ENCODE measurements at regions not wholly inside any gene's neighbourhood (a gene's known extent, or its start where the extent isn't known, plus 50 kb on each side); places are given as distances from the start of the nearest gene placed in this dataset.

DNA sequence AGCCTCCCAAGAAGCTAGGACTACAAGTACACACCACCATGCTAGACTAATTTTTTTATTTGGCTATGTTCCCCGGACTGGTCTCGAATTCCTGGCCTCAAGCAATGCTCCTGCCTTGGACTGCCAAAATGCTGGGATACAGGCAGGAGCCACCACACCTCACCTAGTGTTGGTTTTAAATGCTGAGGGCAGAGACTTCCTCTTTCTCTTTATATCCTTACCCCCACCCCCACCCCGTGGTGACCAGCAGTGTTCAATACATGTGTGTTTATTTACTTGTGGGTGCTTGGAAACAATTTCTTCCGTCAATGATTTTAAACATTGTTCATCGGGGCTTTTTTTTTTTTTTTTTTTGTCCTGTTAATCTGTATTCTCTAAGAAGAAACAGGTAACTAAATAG is 158.9 kb downstream of the ZBTB18 start:
- CTCF ChIA-PET = interaction anchor here (0.7 to 0.8 kb wide), 3 partner anchors 8 to 676 kb away, joined by 3 to 6 read pairs (median 3); no protein-coding TSS in a partner anchor
- no peak for DNase-seq (ENCODE audit: extremely low spot score)
- POLR2A ChIA-PET = no interaction called here
- no peak for TF ChIP-seq ARNT (IDR thresholded peaks at IDR 0.05)
- TF ChIP-seq ZNF384 (IDR thresholded peaks at IDR 0.05) = no peak
- TF ChIP-seq SP1 (IDR thresholded peaks at IDR 0.05) = no peak
- no peak for TF ChIP-seq SUZ12 (IDR thresholded peaks at IDR 0.05)
- TF ChIP-seq ELF4 (IDR thresholded peaks at IDR 0.05) = no peak
- TF ChIP-seq FOXA1 (IDR thresholded peaks at IDR 0.05) = no peak
- TF ChIP-seq, protein P1, sequence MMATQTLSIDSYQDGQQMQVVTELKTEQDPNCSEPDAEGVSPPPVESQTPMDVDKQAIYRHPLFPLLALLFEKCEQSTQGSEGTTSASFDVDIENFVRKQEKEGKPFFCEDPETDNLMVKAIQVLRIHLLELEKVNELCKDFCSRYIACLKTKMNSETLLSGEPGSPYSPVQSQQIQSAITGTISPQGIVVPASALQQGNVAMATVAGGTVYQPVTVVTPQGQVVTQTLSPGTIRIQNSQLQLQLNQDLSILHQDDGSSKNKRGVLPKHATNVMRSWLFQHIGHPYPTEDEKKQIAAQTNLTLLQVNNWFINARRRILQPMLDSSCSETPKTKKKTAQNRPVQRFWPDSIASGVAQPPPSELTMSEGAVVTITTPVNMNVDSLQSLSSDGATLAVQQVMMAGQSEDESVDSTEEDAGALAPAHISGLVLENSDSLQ (IDR thresholded peaks at IDR 0.05) = no peak
- TF ChIP-seq LEF1 (IDR thresholded peaks at IDR 0.05; ENCODE audit: borderline replicate concordance) = no peak
- TF ChIP-seq CTBP1 (IDR thresholded peaks at IDR 0.05; ENCODE audit: borderline replicate concordance) = no peak
- no peak for TF ChIP-seq L3MBTL2 (conservative IDR thresholded peaks at IDR 0.05)
- TF ChIP-seq FOXK2 (IDR thresholded peaks at IDR 0.05) = no peak
- TF ChIP-seq BHLHE40 (IDR thresholded peaks at IDR 0.05; ENCODE audit: borderline replicate concordance) = no peak
- TF ChIP-seq HDGF (IDR thresholded peaks at IDR 0.05; ENCODE audit: borderline replicate concordance) = no peak
- no peak for TF ChIP-seq TARDBP (IDR thresholded peaks at IDR 0.05)
- no peak for TF ChIP-seq FOXM1 (IDR thresholded peaks at IDR 0.05; ENCODE audit: borderline replicate concordance)
- no peak for TF ChIP-seq NFRKB (IDR thresholded peaks at IDR 0.05)

DNA sequence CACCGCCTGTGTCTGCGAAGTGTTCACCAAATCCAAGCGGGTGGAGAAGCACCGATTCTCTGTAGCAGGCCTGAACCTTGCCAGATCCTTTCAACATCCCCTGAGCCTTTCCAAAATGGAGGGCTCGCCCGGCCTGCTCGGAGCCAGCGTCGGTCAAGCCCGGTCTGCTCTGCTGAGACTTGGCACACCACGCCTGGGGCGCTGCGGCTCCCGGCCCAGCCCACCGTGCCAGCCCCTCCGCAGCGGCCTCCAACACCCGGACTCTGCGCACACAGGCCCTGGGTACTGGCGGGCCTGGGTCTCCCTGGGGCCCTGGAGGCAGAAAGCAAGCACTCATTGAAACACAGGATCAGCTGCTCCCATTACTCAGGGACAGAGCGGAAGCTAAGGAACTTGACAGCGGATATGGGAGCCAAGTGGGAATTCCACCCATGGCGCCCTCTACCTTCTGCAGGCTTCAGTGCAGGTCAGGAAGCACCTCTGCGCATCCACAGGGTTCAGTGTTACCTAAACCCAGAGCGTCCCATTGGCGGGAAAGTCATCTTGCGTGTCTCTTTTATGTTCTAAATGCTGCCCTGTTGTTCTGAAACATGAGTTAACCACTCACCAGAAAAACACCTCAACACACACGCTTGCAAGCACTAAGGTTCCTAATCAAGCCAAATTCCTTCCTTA is 159.9 kb downstream of the ZBTB18 start:
- ChIA-PET POLR2A (no interaction called here), CTCF (interaction anchor here (0.6 to 0.7 kb wide), 5 partner anchors 139 to 385 kb away, joined by 3 to 5 read pairs (median 4); no protein-coding TSS in a partner anchor)
- DNase-seq (ENCODE audit: extremely low spot score) = peak; percentile 61
- TF ChIP-seq SUZ12 (IDR thresholded peaks at IDR 0.05) = no peak
- TF ChIP-seq FOXA1 (IDR thresholded peaks at IDR 0.05) = no peak
- no peak for TF ChIP-seq FOXM1 (IDR thresholded peaks at IDR 0.05; ENCODE audit: borderline replicate concordance)
- no peak for TF ChIP-seq LEF1 (IDR thresholded peaks at IDR 0.05; ENCODE audit: borderline replicate concordance)
- no peak for TF ChIP-seq HDGF (IDR thresholded peaks at IDR 0.05; ENCODE audit: borderline replicate concordance)
- TF ChIP-seq FOXK2 (IDR thresholded peaks at IDR 0.05) = no peak
- no peak for TF ChIP-seq TARDBP (IDR thresholded peaks at IDR 0.05)
- TF ChIP-seq, protein P1 (IDR thresholded peaks at IDR 0.05) = no peak
- no peak for TF ChIP-seq CTBP1 (IDR thresholded peaks at IDR 0.05; ENCODE audit: borderline replicate concordance)
- no peak for TF ChIP-seq ELF4 (IDR thresholded peaks at IDR 0.05)
- TF ChIP-seq ZNF384 (IDR thresholded peaks at IDR 0.05) = no peak

DNA sequence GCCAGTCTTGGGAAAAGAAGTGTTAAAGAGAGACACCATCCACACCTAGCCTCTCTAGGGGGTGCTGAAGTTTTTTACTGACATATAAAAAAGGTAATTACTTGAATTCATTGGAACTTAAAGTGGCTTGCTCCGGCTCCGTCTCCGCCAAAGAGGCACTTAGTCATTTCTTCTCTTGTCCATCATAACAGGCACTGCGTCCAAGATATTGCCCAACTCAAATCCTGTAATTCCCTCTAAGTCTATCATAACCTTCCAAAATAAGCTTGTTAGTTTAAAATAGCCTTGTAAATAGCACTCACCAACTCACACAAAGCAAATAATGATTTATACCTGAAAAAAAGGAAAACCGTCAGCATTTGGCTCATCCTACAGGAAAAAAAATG is 160.5 kb downstream of the ZBTB18 start:
- ChIA-PET POLR2A (interaction anchor here (1.1 kb wide), 1 partner anchor 12 kb away, joined by 3 read pairs; no protein-coding TSS in a partner anchor), CTCF (interaction anchor here (0.6 to 1.9 kb wide), 4 partner anchors 10 to 151 kb away, joined by 4 to 8 read pairs (median 4); no protein-coding TSS in a partner anchor)

DNA sequence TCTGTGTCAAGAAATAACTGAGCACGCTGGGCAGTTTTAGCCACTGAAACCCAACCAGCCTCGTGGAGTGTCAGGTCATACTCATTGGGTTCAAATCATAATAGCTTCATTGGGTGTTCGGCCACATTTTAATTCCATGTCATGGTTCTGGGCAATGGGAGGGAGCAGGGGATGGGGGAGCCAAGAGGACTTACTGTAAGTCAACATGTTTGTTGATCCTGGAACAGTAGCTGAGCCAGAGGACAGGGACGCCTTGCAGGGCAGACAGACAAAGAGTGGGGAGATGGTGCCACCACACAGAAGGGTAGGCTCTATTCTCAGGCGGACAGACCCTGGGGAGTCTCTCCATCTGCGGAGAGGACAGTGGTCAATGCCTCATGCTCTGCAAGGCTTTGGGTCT is 161.1 kb downstream of the ZBTB18 start:
- POLR2A ChIA-PET = interaction anchor here (1.1 kb wide), 1 partner anchor 11 kb away, joined by 3 read pairs; no protein-coding TSS in a partner anchor
- CTCF ChIA-PET = interaction anchor here (0.6 to 1.9 kb wide), 3 partner anchors 10 to 132 kb away, joined by 4 to 8 read pairs (median 5); no protein-coding TSS in a partner anchor
- no peak for DNase-seq (ENCODE audit: extremely low spot score)
- TF ChIP-seq ZNF384 (IDR thresholded peaks at IDR 0.05) = no peak
- TF ChIP-seq FOXM1 (IDR thresholded peaks at IDR 0.05; ENCODE audit: borderline replicate concordance) = no peak
- TF ChIP-seq BHLHE40 (IDR thresholded peaks at IDR 0.05; ENCODE audit: borderline replicate concordance) = no peak
- TF ChIP-seq FOXK2 (IDR thresholded peaks at IDR 0.05) = no peak
- TF ChIP-seq LEF1 (IDR thresholded peaks at IDR 0.05; ENCODE audit: borderline replicate concordance) = no peak
- TF ChIP-seq ARNT (IDR thresholded peaks at IDR 0.05) = no peak
- no peak for TF ChIP-seq HDGF (IDR thresholded peaks at IDR 0.05; ENCODE audit: borderline replicate concordance)
- TF ChIP-seq ELF4 (IDR thresholded peaks at IDR 0.05) = no peak
- no peak for TF ChIP-seq SUZ12 (IDR thresholded peaks at IDR 0.05)
- TF ChIP-seq TARDBP (IDR thresholded peaks at IDR 0.05) = no peak
- TF ChIP-seq, protein P1 (IDR thresholded peaks at IDR 0.05) = no peak
- TF ChIP-seq NFRKB (IDR thresholded peaks at IDR 0.05) = no peak
- TF ChIP-seq CTBP1 (IDR thresholded peaks at IDR 0.05; ENCODE audit: borderline replicate concordance) = no peak
- TF ChIP-seq L3MBTL2 (conservative IDR thresholded peaks at IDR 0.05) = no peak

More for the DNA sequence above, 160.5 kb downstream of the ZBTB18 start:
- DNase-seq (ENCODE audit: extremely low spot score) = no peak
- TF ChIP-seq FOXK2 (IDR thresholded peaks at IDR 0.05) = no peak
- TF ChIP-seq ZNF384 (IDR thresholded peaks at IDR 0.05) = no peak
- TF ChIP-seq HDGF (IDR thresholded peaks at IDR 0.05; ENCODE audit: borderline replicate concordance) = no peak
- no peak for TF ChIP-seq ELF4 (IDR thresholded peaks at IDR 0.05)
- no peak for TF ChIP-seq TARDBP (IDR thresholded peaks at IDR 0.05)
- TF ChIP-seq FOXM1 (IDR thresholded peaks at IDR 0.05; ENCODE audit: borderline replicate concordance) = no peak
- no peak for TF ChIP-seq BHLHE40 (IDR thresholded peaks at IDR 0.05; ENCODE audit: borderline replicate concordance)
- TF ChIP-seq ARNT (IDR thresholded peaks at IDR 0.05) = no peak
- TF ChIP-seq CTBP1 (IDR thresholded peaks at IDR 0.05; ENCODE audit: borderline replicate concordance) = no peak
- no peak for TF ChIP-seq NFRKB (IDR thresholded peaks at IDR 0.05)
- no peak for TF ChIP-seq FOXA1 (IDR thresholded peaks at IDR 0.05)
- TF ChIP-seq L3MBTL2 (conservative IDR thresholded peaks at IDR 0.05) = no peak
- TF ChIP-seq SP1 (IDR thresholded peaks at IDR 0.05) = no peak
- no peak for TF ChIP-seq LEF1 (IDR thresholded peaks at IDR 0.05; ENCODE audit: borderline replicate concordance)
- TF ChIP-seq SUZ12 (IDR thresholded peaks at IDR 0.05) = no peak
- TF ChIP-seq, protein P1 (IDR thresholded peaks at IDR 0.05) = no peak
